Activated CD8-positive, alpha-beta memory T cell treated with anti-CD3 and anti-CD28 coated beads for 24 hours (primary cell): ENCODE measurements at regions not wholly inside any gene's neighbourhood (a gene's known extent, or its start where the extent isn't known, plus 50 kb on each side); places are given as distances from the start of the nearest gene placed in this dataset.
"Not testable (repeated sequence)": the region's sequence is repeated elsewhere in the genome, so short reads cannot be mapped to it uniquely, and the experiment has no call there.

Experiments used
- DNase-seq: peaks from one replicate; pipeline ENCODE4 v3.0.0-alpha.2; 2020

GRCh38 chr7:46781901-46782439 lies 799.9 kb downstream of the TNS3 start:
- no peak for DNase-seq

DNA sequence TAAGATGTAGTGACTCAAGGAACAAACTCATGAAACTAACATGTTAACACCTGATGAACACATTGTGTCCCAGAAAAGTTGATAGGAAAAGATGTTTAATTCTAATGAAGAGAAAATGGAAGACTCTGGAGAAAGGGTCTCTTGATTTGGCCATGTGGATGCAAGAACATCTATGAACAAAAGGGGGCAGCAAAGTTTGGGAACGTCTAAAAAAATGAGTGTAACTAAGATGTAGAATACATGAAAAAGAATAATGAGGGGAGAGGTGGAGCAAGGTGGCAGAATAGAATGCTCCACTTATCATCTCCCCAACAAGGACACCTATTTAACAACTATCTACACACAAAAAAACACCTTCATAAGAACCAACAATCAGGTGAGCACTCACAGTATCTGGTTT lies 805.1 kb downstream of the TNS3 start:
- DNase-seq = no peak

GRCh38 chr7:46775776-46776175 lies 806.1 kb downstream of the TNS3 start:
- no peak for DNase-seq

DNA sequence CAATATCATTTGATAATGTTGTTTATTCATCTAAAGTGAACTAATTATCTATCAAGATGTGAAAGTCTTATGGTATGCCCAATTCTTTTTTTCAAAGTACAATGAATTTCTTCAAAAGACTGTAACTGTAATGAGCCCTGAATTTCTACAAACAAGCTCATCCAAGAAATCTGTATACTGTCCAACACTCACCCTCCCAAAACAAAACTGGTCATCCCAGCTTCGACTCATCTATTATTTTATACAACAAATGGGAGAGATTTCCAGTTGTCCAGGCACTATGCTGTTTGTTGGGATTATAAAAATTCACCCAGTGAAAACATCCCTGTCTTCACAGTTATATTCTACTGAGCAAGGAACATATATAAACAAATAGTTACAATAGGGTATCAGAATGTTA lies 806.9 kb downstream of the TNS3 start:
- no peak for DNase-seq

GRCh38 chr7:46774515-46774914 lies 807.4 kb downstream of the TNS3 start:
- DNase-seq = no peak

- no peak for DNase-seq
Observed at GRCh38 chr7:46772776-46773175, 809.1 kb downstream of the TNS3 start.

DNA sequence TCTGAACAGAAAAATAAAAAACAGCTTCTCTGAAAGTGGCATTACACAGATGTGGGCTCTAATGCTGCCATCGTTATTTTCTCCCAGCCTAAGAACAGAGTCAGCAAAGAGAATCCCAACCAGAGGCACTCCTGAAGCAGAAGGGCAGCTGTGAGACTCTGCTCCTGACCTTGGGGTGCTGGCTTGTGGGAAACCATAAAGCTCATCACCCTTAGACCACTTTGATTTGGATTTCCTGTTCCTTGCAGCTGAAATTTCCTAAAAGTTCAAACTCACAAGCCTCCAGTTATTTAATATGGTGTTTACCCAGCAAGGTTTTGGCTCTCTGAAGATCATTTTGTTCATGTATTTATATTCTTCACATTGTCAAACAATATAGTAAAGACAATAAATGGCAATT lies 814.8 kb downstream of the TNS3 start:
- DNase-seq = no peak

- no peak for DNase-seq
Observed at GRCh38 chr7:46764100-46764936, 817.6 kb downstream of the TNS3 start.

DNA sequence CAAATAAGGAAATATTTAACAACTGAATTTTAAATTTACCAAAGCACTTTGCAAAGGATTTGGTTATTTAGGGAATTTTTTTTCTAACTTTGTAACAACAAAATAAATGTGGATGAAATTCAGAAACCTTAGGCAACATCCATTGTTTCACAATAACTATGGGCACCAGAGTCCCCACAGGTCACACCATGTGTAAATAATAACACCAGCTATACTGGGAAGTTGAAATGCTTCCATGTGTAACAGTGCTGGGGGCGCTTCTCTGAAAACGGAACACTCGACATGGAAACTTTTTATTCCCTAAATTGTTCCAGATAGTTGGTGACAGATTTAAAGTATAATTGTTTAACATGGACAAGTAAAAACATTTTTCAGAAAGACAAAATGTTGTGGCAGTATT lies 818.6 kb downstream of the TNS3 start:
- no peak for DNase-seq

- no peak for DNase-seq
Observed at GRCh38 chr7:46759711-46760480, 822.0 kb downstream of the TNS3 start.

DNA sequence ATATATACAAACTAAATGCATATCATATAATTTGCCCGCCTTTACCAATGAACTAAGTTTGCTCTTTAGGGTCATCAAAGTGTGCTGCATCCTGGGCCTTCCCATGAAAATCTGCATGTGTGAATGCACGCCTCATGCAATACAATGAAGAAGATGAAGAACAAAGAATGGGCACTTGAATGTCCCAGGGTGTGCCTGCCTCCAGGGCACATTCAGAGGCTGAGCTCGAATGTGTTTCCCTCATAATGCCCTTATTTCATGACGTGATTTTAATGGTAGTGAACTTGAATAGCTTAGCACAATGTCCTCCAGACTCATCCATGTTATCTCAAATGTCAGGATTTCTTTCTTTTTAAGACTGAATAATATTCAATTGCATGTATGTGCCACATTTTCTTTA lies 824.9 kb downstream of the TNS3 start:
- no peak for DNase-seq

DNA sequence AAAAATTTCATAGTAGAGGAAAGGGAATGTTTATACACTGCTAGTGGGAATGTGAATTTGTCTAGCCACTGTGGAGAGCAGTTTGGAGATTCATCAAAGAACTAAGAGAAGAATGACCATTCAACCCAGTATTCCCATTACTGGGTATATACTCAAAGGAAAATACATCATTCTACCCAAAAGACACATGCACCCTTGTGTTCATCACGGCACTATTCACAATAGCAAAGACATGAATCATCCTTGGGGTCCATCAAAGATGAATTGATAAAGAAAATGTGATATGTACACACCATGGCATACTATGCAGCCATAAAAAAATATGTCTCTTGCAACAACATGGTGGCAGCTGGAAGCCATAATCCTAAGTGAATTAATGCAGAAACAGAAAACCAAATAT lies 825.7 kb downstream of the TNS3 start:
- DNase-seq = no peak

GRCh38 chr7:46755120-46756034 lies 826.5 kb downstream of the TNS3 start:
- DNase-seq = no peak

DNA sequence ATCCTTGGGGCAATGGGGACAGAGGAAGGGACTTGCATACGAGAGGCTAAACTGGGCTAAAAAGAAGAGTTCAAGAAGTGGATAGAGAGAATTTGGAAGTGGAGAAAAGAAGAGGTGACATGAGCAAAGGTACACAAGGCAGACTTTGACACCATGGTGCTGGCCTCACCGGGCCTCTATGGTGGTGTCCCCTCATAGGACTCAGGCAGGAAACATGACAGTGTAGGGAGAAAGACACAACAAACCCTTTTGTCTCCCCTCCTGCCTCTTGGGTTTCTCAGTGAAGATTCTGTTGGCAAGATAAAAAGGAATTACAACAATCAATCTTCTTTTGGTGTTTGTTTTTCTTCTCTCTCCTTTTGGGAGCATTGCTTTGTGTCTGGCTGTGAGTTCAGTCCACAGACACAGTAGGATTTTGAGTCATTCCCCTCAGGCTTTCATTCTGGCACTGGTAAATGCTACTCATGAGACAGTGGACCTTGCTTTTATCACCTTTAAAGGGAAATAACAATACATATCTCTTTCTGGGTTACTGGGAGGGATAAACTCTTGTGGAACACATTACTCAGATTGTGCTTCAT lies 827.7 kb downstream of the TNS3 start:
- DNase-seq = no peak

DNA sequence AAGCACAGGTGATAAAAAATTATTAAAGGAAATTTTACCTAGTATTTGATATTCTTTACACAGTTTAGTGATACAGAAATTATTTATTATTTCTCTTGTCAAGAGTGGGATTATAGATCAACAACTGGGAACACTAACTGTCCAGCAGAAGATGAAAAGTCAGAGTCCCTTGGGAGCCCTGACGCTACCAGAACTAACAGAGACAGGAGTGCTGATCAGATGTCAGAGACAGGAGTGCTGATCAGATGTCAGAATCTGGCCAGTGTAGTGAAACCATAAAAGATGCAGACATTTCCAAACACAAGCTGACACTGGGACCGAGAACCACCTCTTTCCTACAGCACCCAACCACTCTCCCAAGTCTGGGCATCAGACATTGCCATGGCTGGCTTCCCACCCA lies 828.2 kb downstream of the TNS3 start:
- DNase-seq = no peak

- no peak for DNase-seq
Observed at GRCh38 chr7:46752881-46753366, 829.0 kb downstream of the TNS3 start.

DNA sequence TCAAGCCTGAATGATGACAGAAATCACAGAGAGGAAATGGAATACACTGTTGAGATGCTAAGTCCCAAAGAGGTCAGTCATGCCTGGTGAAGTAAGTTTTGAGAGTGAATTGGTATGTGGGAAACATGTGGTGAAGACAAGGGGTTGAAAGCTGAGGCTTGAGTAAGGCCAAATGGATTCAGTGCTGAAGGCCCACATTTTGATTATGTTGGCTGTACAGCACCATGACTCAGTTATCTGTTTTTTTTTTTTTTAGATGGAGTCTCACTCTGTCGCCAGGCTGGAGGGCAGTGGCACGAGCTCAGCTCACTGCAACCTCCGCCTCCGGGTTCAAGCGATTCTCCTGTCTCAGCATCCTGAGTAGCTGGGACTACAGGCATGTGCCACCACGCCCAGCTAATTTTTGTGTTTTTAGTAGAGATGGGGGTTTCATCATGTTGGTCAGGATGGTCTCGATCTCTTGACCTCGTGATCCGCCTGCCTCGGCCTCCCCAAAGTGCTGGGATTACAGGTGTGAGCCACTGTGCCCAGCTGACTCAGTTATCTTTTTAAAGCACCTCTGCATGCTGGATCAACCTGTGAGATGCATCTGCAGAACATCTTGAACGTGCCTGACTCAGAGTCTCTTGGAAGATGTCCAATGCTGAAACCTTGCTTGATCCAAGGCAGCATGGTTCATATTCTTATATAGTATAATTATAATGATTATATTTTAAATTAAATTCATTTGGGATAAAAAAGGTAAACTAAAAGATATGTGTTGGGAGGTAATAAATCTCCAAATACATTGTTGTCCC lies 829.8 kb downstream of the TNS3 start:
- DNase-seq = not testable (repeated sequence)

DNA sequence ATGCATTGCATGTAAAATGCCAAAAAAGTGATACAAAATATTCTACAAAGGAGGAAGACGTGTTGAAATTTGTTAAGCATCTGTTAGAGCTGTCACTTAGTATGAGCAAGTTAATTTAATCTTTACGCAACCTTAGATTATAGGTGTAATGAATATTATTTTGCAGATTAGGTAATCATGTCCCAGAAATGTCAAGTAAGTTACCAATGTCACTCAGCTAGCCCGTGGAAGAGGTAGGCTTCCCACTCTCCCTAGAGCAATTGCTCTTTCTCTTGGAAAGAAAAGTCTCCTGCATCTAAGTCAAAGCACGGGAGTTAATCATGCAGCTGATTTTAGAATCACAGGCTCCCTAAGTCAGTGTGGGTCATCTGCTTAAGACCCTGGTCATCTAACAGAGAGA lies 830.4 kb upstream of the IGFBP3 start:
- no peak for DNase-seq

- no peak for DNase-seq
Observed at GRCh38 chr7:46750321-46750865, 829.3 kb upstream of the IGFBP3 start.

DNA sequence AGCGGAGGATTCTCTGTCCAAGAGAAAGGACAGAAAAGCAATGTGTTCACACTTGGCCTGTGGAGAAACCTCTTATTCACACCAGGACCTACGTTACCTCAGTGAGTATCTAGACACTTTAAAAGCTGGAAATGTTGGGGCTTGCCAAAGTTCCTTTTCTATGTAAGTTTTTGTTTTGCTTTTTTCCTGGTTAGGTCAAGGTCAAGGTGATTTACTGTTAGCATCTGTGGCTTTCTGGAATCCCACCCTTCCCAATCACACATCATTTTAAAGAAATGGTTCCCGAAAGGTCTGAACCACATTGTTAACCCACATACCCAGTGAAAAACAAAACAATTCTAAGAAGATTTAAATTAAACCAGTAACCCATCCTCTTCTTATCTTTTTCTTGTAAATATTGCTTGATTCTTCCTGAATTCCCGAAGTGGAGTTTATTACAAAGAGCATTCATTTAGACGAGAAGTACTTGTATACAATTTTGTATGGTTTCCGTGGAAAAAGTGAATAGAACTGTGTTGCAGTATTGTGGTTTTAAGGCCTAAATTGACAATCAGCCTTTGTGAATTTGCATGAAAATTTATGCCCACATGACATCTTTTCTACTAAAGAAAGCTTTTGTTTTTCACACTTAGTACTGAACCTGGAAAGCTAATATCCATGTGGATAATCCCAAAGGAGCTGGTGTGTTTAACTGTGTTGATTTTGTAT lies 827.0 kb upstream of the IGFBP3 start:
- DNase-seq = no peak
